ENCODE measurements at regions not wholly inside any gene's neighbourhood (a gene's known extent, or its start where the extent isn't known, plus 50 kb on each side); places are given as distances from the start of the nearest gene placed in this dataset.

DNA sequence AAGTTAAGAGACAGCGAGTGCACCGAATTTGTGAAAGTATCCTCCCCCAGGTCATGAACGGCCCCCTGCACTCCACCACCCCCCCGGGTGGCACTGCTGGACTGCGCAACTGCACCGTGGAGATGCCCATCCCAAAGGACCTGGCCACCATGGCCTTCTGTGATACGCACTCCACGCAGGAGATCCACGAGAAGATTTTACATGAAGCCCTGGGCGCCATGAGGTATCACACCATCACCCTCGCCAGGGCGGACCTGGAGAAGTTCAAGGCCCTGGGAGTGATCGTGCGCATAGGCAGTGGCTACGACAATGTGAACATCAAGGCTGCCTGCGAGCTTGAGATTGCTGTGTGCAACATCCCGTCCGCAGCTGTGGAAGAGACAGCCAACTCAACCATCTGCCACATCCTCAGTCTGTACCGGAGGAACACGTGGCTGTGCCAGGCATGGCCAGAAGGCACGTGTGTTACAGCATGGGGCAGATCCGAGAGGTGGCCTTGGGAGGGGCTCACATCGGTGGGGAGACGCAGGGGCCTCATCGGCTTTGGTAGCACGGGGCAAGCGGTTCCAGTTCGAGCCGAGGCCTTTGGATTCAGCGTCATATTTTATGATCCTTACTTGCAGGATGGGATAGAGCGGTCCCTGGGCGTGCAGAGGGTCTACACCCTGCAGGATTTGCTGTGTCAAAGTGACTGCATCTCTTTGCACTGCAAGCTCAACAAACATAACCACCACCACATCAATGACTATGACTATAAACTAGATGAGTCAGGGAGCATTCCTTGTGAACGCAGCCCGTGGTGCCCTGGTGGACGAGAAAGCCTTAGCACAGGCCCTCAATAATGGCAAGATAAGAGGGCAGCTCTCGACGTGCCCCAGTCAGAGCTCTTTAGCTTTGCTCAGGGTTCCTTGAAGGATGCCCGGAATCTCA, 290.8 kb upstream of the MC4R start:
- no peak for DNase-seq (ENCODE audit: low read depth)

DNA sequence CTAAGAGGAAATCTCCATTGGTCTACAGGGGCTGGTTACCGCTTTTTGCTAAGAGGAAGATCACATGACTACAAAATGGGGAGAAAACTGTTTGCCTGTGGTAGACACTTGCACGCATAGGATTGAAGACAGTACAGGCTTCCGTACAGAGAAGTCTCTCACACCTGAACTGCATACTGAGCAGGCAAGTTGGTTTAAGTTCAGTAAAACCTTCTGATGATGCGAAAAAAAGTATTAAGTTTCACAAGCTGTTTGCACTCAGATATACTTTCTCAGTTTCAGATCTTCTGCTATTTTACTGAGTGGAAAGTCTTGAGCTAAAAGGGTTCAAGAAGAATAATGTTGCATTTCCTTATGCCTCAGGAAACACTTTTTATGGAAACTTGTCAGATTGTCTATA, 292.2 kb upstream of the MC4R start:
- DNase-seq (ENCODE audit: low read depth) = no peak

DNA sequence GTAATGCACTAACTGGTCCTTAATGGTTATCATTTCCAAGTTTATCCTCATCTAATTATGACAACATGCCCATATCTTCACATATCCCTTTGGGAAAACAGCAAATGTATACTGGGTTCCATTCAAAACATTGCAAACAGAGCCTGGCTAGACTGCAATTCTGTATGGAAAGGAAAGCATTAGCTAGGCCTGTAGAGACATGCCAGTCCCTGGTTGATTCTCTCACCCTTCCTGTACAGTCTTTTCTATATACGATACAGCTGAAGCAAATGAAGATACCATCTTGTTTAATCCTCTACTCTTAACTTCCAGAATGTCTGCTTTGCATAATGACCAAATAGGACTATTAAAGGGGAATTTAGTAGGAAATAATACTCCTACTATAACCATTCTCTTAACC, 294.4 kb upstream of the MC4R start:
- DNase-seq (ENCODE audit: low read depth) = no peak

DNA sequence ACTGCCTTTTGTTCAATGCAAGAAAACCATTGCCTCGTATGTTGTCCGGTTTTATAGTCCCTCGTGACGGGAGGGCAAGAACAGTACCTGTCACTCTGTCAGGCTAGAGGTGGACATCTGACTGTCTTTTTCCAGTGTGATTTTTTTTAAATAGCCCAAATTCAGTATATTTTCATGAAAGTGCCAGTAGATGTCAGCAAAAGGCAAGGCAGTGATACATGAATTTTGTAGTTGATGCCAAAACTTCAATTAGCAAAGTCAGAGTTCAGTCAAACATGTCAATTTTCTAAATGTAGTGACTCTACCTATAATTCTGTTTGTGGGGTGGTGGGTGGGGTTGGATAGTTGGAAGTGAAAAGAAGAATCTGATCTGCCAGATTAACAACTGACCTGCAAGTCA, 296.0 kb upstream of the MC4R start:
- DNase-seq (ENCODE audit: low read depth) = no peak

DNA sequence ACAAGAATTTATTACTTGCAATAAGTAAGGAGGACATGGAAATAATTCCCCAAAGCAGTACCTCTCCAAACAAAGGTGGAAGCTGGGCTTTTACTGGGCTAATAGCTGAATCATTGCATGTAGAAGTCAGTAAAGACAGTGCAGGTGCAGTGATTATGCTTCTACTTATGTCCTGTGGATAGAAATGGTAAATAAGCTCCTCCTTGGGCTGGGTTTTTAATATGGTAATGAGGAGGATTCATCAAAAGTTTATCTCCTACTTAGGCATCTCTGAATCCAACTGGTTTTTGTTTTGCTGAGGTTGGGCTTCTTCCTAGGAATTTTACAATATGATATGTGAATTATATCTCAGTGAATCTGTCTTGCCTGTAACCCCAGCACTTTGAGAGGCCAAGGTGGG, 297.4 kb upstream of the MC4R start:
- no peak for DNase-seq (ENCODE audit: low read depth)

DNA sequence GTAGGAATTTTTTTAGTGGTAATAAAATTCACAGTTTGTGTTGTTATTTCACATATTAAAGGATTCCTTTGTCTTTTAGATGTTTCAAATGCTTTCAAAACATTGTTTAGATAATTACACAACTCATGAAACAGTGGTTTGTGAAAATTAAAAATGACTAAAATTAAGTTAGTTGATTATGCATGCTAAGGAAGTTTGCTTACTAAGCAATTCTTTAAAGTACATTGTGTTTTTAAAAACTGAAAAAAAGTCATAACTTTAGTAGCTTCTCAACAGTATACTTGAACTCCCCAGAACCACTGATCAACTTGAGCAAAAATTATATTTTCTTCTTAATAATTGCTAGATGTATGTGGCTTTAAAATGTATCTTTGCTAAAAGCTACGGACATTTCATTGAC, 298.4 kb upstream of the MC4R start:
- no peak for DNase-seq (ENCODE audit: low read depth)

- DNase-seq (ENCODE audit: low read depth) = no peak
These were observed 302.6 kb upstream of the MC4R start for GRCh38 chr18:60675126-60675525.

GRCh38 chr18:60675801-60676200, 303.2 kb upstream of the MC4R start:
- DNase-seq (ENCODE audit: low read depth) = no peak

GRCh38 chr18:60676815-60677214, 304.2 kb upstream of the MC4R start:
- no peak for DNase-seq (ENCODE audit: low read depth)

DNA sequence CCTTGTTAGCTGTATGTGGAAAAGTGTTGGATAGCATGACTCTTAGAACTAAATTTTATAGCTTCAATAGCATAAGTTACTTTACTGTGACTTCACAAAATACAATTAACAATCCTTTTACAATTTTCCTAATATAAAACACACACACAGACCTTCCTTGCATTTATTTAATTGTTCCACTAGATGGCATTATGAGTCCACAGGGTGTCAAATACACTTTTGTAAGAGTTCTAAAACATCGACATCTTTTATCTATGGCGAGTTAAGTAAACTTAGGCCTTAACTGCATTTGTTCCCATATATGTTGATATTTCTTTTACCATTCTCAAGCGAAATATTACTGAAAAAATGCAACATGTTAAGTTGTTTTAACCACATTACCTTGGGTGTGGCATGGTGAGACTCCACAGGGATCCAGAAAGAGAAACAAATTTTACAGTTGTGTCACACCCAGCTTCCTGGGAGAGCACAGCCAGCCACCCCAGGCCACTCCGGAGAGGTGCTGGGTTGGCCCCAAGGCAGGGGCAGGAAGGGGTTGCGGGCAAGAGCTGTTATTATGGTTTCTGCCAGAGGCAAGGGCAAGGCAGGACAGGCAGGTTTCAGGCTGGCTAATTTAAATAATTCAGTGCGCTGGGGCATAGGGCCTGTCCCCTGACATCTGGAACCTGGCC, 312.4 kb upstream of the MC4R start:
- peak; percentile 41 for DNase-seq (ENCODE audit: low read depth)

DNA sequence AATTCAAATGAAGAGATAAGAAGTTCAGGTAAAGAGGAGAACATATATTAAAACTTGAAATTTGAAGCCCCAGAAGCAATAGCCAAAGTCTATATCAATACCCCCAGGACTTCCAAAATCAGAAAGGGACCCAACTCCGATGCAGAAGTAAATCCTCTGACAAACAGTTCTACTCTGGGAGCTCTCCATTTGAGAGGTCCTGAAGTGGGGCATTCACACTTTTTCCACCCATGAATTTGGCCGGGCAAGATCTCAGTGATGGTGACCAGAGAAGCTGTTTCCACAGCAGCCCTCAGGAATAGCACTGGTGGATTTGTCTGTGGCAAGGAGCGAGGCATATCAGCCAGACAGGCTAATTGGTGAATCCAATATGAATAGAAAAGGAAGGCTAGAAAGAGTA, 313.6 kb upstream of the MC4R start:
- no peak for DNase-seq (ENCODE audit: low read depth)

DNA sequence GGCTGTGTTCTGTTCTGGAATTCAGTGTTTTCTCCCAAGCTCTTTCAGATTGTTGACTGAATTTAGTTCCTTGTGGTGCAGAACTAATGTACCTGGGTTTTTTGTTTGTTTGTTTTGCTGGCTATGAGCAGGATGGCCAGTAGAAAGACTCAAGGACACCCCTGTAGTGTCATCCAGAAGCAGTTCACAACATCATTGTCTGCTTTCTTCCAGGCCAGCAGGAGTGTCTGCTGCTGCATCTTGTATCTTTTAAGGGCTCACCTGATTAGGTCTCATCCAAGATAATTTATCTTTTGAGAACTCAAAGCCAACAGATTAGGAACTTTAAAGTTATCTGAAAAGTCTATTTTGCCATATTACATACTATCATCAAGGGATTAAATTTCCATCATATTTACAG, 318.5 kb upstream of the MC4R start:
- no peak for DNase-seq (ENCODE audit: low read depth)

- DNase-seq (ENCODE audit: low read depth) = peak; percentile 10
These were observed 320.9 kb upstream of the MC4R start for GRCh38 chr18:60693426-60693825.

GRCh38 chr18:60698901-60699300, 326.3 kb upstream of the MC4R start:
- DNase-seq (ENCODE audit: low read depth) = no peak

DNA sequence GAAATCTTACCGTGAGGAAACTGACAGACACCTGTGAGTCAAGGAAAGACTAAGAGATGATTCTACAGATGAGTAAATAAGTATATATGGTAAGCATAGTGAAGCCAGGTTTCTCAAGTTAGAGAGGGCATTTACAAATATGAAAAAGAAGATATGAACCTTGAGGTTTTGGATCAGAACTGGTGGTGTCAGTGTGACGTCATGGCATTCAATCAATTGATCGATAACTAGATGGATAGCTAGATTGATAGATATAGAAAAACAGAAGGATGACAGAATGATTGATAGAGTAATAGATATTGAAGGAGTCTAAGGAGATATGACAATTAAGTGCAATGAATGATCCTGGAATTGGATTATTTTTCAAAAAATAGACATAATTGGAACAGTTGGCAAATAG, 350.2 kb upstream of the MC4R start:
- DNase-seq (ENCODE audit: low read depth) = no peak

- DNase-seq (ENCODE audit: low read depth) = no peak
These were observed 359.6 kb upstream of the MC4R start for GRCh38 chr18:60732143-60732542.

DNA sequence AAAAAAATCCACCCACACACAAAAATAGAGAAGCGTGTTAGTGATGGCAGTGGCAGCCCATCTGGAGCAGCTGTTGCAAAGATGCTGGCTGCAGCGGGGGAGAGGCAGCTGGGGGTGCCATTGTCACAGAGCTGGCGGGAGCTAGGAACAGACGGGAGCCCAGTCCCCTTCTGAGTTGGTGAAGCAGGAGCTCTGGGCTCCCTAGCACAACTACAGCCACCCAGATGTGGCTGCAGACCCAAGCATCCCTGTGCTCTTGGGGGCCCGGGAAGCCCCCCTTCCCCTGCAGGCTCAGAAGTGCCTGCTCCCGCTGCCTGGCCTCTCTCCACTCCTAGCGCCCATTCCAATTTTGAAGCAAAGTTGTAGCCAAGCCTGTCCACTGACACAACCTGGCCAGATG, 366.6 kb upstream of the MC4R start:
- DNase-seq (ENCODE audit: low read depth) = no peak

DNA sequence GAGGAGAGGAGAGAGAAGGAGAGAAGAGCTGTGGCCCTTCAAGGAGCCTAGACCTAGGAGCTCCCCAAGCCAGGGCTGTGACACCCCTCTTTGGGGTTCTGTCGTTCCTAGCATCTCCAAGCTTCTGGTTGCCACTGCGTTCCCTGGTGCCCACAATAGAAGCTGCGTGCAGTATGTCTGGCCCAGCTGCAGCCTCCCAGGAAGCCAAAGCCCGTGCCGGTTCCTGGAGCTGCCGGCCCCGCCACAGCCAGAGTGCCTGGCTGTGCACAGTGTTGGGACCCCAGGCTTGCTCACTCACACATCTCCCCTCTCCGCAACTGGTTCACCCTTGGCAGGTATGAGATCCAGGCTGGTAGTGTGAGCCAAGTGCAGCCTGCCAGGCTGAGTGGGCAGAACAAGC, 367.7 kb upstream of the MC4R start:
- no peak for DNase-seq (ENCODE audit: low read depth)

- DNase-seq (ENCODE audit: low read depth) = no peak
These were observed 373.9 kb upstream of the MC4R start for GRCh38 chr18:60746491-60746890.

DNA sequence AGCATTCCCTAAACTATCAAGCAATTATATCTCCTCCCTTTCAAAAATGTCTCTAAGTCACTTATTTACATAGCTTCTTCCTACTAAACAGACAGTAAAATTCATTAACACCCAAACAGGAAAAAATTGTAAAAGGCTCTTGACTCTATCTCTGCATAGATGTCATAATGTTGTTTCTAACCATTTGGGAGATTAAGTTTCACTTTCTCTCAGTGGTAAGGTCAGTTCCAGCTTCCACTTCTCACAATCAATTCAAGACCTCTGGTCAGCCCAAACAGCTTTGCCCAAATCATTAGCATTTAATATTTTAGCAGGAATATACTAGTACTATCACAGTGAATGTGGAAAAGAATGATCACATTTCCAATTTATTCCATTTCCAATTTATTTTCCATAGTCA, 374.3 kb upstream of the MC4R start:
- no peak for DNase-seq (ENCODE audit: low read depth)

DNA sequence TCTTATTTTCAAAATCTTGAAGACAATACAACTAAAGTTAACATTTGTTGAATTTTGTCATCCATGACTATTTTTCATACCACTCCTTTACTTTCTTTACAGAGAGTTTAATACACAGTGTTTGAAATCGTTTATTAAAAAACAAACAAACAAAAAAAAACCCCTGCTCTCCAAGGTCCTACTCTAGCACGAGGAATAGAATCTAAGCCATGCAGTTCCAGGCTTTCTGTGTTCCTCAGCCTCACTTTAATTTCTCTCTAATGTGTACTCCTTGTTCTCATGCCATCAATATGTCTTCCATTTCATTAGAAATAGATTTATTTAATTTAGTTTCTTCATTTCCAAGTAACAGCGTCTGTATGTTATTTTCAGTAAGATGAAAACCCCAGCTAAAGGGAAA, 381.2 kb upstream of the MC4R start:
- no peak for DNase-seq (ENCODE audit: low read depth)

DNA sequence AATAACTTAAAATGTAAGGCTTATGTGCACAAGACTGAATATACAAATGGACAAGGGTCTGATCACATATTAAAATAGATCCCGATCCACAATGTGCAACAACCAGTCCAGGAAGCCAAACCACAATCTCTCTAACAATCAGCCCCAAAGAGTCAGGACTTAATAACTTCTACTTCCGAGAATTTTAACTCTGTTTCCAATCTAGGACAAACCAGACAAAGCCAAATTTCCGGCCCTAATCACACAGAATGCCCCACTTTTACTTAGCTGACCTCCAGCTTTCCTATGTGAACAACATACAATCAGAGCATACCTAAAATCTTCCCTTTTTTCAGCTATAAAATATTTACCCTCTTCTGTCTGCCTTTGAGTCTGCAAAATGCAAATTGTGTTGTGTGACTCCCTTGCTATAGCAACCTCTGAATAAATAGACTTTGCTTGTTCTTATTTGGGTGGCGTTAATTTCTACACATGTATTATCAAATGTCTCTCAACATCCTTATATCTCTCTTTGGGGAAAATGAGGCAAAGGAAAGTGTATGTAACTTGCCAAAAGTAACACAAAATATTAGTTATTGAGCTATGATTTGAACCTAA, 381.9 kb upstream of the MC4R start:
- DNase-seq (ENCODE audit: low read depth) = no peak

DNA sequence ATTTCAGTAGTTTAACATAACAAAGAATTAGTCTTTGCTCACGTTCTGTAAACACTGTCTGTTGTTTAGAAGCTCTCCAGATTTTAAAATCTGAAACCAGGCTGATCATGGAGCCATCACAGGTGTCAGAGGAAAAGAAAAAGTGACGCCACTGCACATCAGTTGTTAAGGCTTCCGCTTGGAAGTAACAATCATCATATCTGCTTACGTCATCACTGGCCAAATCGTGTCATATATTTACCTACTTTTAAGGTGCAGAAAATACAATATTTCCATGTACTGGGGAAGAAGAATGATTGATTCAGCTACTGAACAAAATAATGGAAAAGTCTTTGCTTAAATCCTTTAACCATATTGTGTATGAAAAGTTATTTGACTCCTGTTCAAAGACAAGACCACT, 382.6 kb upstream of the MC4R start:
- DNase-seq (ENCODE audit: low read depth) = no peak
